Loucy (cell line): ENCODE measurements at regions not wholly inside any gene's neighbourhood (a gene's known extent, or its start where the extent isn't known, plus 50 kb on each side); places are given as distances from the start of the nearest gene placed in this dataset.

ENCODE experiments used
- EZH2phosphoT487 ChIP-seq: fragments of 200-600 bp; IDR thresholded peaks from 2 replicates; pipeline ENCODE4 v1.6.1; 2018; ENCODE audit warnings: antibody characterized with exemption, mild to moderate bottlenecking, moderate library complexity, borderline replicate concordance
- TF ChIP-seq, protein P1 (sequence below): fragments of 200-600 bp; sonication (generic); conservative IDR thresholded peaks from 2 replicates; pipeline ENCODE4 v1.5.1; 2014; ENCODE audit warnings: mild to moderate bottlenecking, antibody characterized with exemption, low read length

DNA sequence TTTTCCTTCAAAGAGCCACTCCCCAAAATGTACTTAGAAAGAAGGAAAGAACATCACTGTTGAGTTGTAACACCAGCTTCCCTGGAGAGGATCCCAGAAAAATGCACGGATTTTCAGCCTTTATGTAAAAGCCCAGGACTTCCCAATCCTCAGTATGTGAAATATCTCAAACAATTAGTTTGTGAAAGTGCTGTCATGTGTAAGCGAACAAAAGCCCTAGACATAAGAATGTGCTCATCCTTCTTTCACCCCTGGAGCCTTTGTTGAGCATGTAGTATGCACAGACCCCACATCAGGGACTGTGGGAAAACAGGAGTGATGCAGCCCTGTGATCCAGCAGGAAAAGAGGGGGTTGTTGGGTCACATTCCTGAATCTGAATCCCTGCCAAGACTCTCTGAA lies 441.4 kb upstream of the ZNF507 start:
- TF ChIP-seq, protein P1, sequence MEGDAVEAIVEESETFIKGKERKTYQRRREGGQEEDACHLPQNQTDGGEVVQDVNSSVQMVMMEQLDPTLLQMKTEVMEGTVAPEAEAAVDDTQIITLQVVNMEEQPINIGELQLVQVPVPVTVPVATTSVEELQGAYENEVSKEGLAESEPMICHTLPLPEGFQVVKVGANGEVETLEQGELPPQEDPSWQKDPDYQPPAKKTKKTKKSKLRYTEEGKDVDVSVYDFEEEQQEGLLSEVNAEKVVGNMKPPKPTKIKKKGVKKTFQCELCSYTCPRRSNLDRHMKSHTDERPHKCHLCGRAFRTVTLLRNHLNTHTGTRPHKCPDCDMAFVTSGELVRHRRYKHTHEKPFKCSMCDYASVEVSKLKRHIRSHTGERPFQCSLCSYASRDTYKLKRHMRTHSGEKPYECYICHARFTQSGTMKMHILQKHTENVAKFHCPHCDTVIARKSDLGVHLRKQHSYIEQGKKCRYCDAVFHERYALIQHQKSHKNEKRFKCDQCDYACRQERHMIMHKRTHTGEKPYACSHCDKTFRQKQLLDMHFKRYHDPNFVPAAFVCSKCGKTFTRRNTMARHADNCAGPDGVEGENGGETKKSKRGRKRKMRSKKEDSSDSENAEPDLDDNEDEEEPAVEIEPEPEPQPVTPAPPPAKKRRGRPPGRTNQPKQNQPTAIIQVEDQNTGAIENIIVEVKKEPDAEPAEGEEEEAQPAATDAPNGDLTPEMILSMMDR: no peak
- no peak for TF ChIP-seq EZH2phosphoT487
